NOMO-1 treated with dmso at 0.1 percent for 144 hours (cell line): ENCODE measurements at regions not wholly inside any gene's neighbourhood (a gene's known extent, or its start where the extent isn't known, plus 50 kb on each side); places are given as distances from the start of the nearest gene placed in this dataset.

Experiments used
- DNase-seq: peaks from one replicate; lab custom pipeline; 2025; ENCODE audit not compliant: unreplicated experiment; lab: John Stamatoyannopoulos, UW

- DNase-seq, result no peak
Measured at GRCh38 chr2:195606179-195606578, 50.8 kb upstream of the SLC39A10 start.

- DNase-seq, result no peak
Measured at GRCh38 chr2:195604706-195605105, 52.3 kb upstream of the SLC39A10 start.

GRCh38 chr2:195603998-195604397 lies 53.0 kb upstream of the SLC39A10 start:
- no peak for DNase-seq

GRCh38 chr2:195603408-195603807 lies 53.6 kb upstream of the SLC39A10 start:
- no peak for DNase-seq

- no peak for DNase-seq
Measured at GRCh38 chr2:195602687-195603086, 54.3 kb upstream of the SLC39A10 start.

GRCh38 chr2:195601361-195601760 lies 55.7 kb upstream of the SLC39A10 start:
- DNase-seq, result no peak

GRCh38 chr2:195600778-195601177 lies 56.2 kb upstream of the SLC39A10 start:
- no peak for DNase-seq

- DNase-seq, result no peak
Measured at GRCh38 chr2:195596840-195597239, 60.2 kb upstream of the SLC39A10 start.

- DNase-seq, result no peak
Measured at GRCh38 chr2:195595825-195596224, 61.2 kb upstream of the SLC39A10 start.

GRCh38 chr2:195594919-195595694 lies 61.9 kb upstream of the SLC39A10 start:
- DNase-seq, result no peak

GRCh38 chr2:195594248-195594647 lies 62.8 kb upstream of the SLC39A10 start:
- DNase-seq, result no peak

- no peak for DNase-seq
Measured at GRCh38 chr2:195592105-195592504, 64.9 kb upstream of the SLC39A10 start.

GRCh38 chr2:195590861-195591205 lies 66.2 kb upstream of the SLC39A10 start:
- no peak for DNase-seq

- DNase-seq, result no peak
Measured at GRCh38 chr2:195590199-195590860, 66.7 kb upstream of the SLC39A10 start.

GRCh38 chr2:195587966-195588365 lies 69.1 kb upstream of the SLC39A10 start:
- no peak for DNase-seq

- no peak for DNase-seq
Measured at GRCh38 chr2:195586062-195586714, 70.8 kb upstream of the SLC39A10 start.

GRCh38 chr2:195582188-195582587 lies 74.8 kb upstream of the SLC39A10 start:
- no peak for DNase-seq

- DNase-seq, result peak; percentile 87
Measured at GRCh38 chr2:195579776-195580555, 77.1 kb upstream of the SLC39A10 start.

- peak; percentile 49 for DNase-seq
Measured at GRCh38 chr2:195575879-195576401, 81.1 kb upstream of the SLC39A10 start.

- no peak for DNase-seq
Measured at GRCh38 chr2:195575016-195575415, 82.0 kb upstream of the SLC39A10 start.

GRCh38 chr2:195574312-195574711 lies 82.7 kb upstream of the SLC39A10 start:
- DNase-seq, result no peak
